MM.1S (cell line): ENCODE measurements at regions not wholly inside any gene's neighbourhood (a gene's known extent, or its start where the extent isn't known, plus 50 kb on each side); places are given as distances from the start of the nearest gene placed in this dataset.

ENCODE experiments used
- DNase-seq: peaks from one replicate; pipeline ENCODE4 v3.0.0-alpha.2; 2015
- H2AFZ ChIP-seq: fragments of 300-600 bp; sonication (generic); 2 replicates; pipeline ENCODE4 v1.6.0; 2016; ENCODE audit warnings: antibody characterized with exemption, low read length
- H3F3A ChIP-seq: fragments of 300-600 bp; sonication (generic); 2 replicates; pipeline ENCODE4 v1.6.1; 2016; ENCODE audit warnings: mild to moderate bottlenecking, antibody characterized with exemption, low read length, moderate library complexity, mixed read lengths; ENCODE audit not compliant: insufficient read depth
- H3K27ac ChIP-seq: fragments of 300-600 bp; sonication (generic); 2 replicates; pipeline ENCODE4 v1.5.1; 2016; ENCODE audit warnings: mild to moderate bottlenecking, low read length
- H3K27me3 ChIP-seq: fragments of 300-600 bp; sonication (generic); replicated peaks from 2 replicates; pipeline ENCODE4 v1.6.0; 2016; ENCODE audit warnings: low read length; ENCODE audit not compliant: insufficient read depth
- H3K36me3 ChIP-seq: fragments of 300-600 bp; sonication (generic); replicated peaks from 2 replicates; pipeline ENCODE4 v1.6.1; 2016; ENCODE audit warnings: mild to moderate bottlenecking, low read length, mixed read lengths; ENCODE audit not compliant: insufficient read depth
- H3K4me1 ChIP-seq: fragments of 300-600 bp; sonication (generic); 2 replicates; pipeline ENCODE4 v1.6.1; 2016; ENCODE audit warnings: low read length, mixed read lengths
- H3K4me2 ChIP-seq: fragments of 300-600 bp; sonication (generic); 2 replicates; pipeline ENCODE4 v1.6.0; 2016; ENCODE audit warnings: low read depth, low read length
- H3K4me3 ChIP-seq: fragments of 300-600 bp; sonication (generic); 2 replicates; pipeline ENCODE4 v1.5.1; 2016; ENCODE audit warnings: low read length, mixed read lengths
- H3K79me2 ChIP-seq: fragments of 300-600 bp; sonication (generic); 2 replicates; pipeline ENCODE4 v1.6.1; 2016; ENCODE audit warnings: mixed run types, low read length, mixed read lengths
- H3K9ac ChIP-seq: fragments of 300-600 bp; sonication (generic); 2 replicates; pipeline ENCODE4 v1.6.1; 2016; ENCODE audit warnings: low read length, mixed read lengths
- H3K9me2 ChIP-seq: fragments of 300-600 bp; sonication (generic); replicated peaks from 2 replicates; pipeline ENCODE4 v1.6.1; 2016; ENCODE audit warnings: mild to moderate bottlenecking, low read length, mixed read lengths; ENCODE audit not compliant: insufficient read depth
- H3K9me3 ChIP-seq: fragments of 300-600 bp; sonication (generic); replicated peaks from 2 replicates; pipeline ENCODE4 v1.6.1; 2016; ENCODE audit warnings: mild to moderate bottlenecking, low read length, mixed read lengths; ENCODE audit not compliant: insufficient read depth
- H4K20me1 ChIP-seq: fragments of 300-600 bp; sonication (generic); 2 replicates; pipeline ENCODE4 v1.6.1; 2016; ENCODE audit warnings: mild to moderate bottlenecking, low read length, moderate library complexity, mixed read lengths; ENCODE audit not compliant: insufficient read depth
- EZH2 ChIP-seq: fragments of 300-600 bp; sonication (generic); optimal IDR thresholded peaks from 2 replicates; pipeline ENCODE3; 2017; ENCODE audit warnings: low read depth, mild to moderate bottlenecking, antibody characterized with exemption, low read length, mixed read lengths
- EZH2phosphoT487 ChIP-seq: fragments of 300-600 bp; sonication (generic); IDR thresholded peaks from 2 replicates; pipeline ENCODE4 v1.6.1; 2018; ENCODE audit warnings: antibody characterized with exemption, low read length
- TF ChIP-seq, protein P1 (sequence below): fragments of 300-600 bp; sonication (generic); IDR thresholded peaks from 2 replicates; pipeline ENCODE4 v1.5.1; 2016; ENCODE audit warnings: antibody characterized with exemption, low read length, mixed read lengths

DNA sequence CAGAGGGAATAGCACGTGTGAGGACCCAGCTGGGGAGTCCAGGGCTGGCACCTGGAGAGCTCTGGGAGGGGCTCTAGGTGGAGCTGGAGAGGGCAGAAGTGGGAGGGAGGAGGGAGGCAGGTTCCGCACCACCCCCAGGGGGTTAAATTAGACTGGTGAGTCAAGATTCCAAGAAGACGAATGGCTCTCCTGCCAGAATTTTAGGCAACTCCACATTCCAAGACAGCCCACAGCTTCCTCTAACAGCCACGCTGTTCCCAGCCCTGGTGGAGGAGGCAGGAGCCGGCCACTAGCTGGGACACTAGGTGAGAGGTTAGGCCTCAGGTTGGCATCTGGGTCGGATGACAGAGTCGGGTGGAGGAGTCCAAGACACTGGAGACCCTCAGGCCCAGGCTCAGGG, 60.2 kb downstream of the TFAP2C start:
- Histone ChIP-seq H3K27ac (no peak overlapping the region), H3K4me1 (peaks cover 15% of the 10 kb centered on the region), H3F3A (no peaks in the 10 kb centered on the region), H3K36me3 (no peaks in the 10 kb centered on the region), H2AFZ (no peak overlapping the region), H3K4me3 (no peak overlapping the region), H3K9me3 (no peaks in the 10 kb centered on the region), H4K20me1 (no peaks in the 10 kb centered on the region), H3K79me2 (no peaks in the 10 kb centered on the region), H3K9ac (no peak overlapping the region), H3K4me2 (no peak overlapping the region), H3K27me3 (0 out of 2 replicates have a peak, but pooled peaks cover 6% of the 10 kb centered on the region), H3K9me2 (no peaks in the 10 kb centered on the region)
- TF ChIP-seq, protein P1, sequence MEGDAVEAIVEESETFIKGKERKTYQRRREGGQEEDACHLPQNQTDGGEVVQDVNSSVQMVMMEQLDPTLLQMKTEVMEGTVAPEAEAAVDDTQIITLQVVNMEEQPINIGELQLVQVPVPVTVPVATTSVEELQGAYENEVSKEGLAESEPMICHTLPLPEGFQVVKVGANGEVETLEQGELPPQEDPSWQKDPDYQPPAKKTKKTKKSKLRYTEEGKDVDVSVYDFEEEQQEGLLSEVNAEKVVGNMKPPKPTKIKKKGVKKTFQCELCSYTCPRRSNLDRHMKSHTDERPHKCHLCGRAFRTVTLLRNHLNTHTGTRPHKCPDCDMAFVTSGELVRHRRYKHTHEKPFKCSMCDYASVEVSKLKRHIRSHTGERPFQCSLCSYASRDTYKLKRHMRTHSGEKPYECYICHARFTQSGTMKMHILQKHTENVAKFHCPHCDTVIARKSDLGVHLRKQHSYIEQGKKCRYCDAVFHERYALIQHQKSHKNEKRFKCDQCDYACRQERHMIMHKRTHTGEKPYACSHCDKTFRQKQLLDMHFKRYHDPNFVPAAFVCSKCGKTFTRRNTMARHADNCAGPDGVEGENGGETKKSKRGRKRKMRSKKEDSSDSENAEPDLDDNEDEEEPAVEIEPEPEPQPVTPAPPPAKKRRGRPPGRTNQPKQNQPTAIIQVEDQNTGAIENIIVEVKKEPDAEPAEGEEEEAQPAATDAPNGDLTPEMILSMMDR: no peak
- TF ChIP-seq EZH2 (no peak), EZH2phosphoT487 (no peak)
- no peak for DNase-seq

DNA sequence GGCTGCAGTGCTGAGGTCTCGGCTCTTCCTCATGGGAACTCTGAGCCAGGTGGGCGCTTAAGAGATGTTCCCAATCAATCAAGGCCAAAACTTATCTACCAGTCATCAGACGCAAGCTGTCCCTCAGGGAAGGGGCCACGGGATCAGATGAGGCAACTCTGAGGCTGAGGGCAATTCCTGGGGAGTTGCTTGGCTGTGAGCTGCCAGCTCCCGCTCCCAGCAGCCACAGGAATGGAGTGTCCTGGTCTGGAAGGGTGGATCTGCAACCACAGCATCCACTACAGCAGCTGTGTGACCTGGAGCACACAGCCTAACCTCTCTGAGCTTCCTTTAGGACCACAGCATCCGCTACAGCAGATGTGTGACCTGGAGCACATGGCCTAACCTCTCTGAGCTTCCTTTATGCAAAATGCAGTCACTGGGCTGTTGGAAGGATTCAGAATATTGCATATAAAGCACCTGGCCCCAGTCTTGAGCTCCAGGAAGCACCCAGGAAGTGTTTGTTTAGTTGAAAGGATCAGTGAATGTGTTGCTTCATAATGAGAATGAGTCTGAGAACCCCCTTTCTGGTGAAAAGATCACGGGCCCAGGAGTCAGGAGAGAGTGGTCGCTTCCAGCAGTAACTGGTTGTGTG, 60.9 kb downstream of the TFAP2C start:
- H3K9ac ChIP-seq: no peak overlapping the region
- 0 out of 2 replicates have a peak, but pooled peaks cover 6% of the 10 kb centered on the region for H3K27me3 ChIP-seq
- no peaks in the 10 kb centered on the region for H3K9me3 ChIP-seq
- H3K79me2 ChIP-seq: no peaks in the 10 kb centered on the region
- no peaks in the 10 kb centered on the region for H4K20me1 ChIP-seq
- TF ChIP-seq, protein P1: no peak
- no peak for TF ChIP-seq EZH2phosphoT487
- TF ChIP-seq EZH2: no peak
- H3K36me3 ChIP-seq: no peaks in the 10 kb centered on the region
- H3F3A ChIP-seq: no peaks in the 10 kb centered on the region
- peak; percentile 40 for DNase-seq
- H3K4me2 ChIP-seq: peak overlapping the region; percentile 33; the same call in 1 of the 2 replicates
- no peak overlapping the region for H3K4me3 ChIP-seq
- no peak overlapping the region for H3K27ac ChIP-seq
- H2AFZ ChIP-seq: no peak overlapping the region
- peaks cover 15% of the 10 kb centered on the region for H3K4me1 ChIP-seq
- no peaks in the 10 kb centered on the region for H3K9me2 ChIP-seq

DNA sequence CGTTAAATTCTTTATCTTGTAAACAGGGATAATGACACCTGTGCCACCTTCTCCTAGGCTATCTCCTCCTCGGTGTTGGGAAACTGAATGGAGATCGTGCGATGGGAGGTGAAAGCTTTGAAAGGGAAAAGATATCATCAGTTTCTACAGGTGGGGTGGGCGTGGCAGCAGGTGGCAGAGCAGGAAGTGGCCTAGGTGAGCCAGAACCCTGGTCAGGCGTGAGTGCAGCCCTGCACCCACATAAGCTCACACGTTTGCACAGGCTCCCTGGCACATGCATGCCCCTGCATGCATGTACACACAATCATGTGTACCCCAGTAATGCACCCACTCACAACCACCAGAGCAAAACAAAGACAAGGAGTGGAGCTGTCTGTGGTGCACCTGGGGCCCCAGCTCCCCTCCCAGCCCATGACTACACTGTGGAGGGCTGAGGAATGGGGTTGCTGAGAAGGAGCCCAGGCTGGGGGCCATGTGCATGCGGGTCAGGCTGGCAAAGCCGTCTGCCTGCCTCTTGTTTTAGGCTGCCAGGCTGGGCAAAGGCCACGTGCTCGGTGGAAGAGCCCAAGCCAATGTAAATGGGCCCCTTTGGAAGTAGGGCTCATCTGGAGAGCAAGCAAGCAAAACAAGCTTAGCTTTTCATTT, 61.5 kb downstream of the TFAP2C start:
- no peaks in the 10 kb centered on the region for H3K9me3 ChIP-seq
- H3K9ac ChIP-seq: no peak overlapping the region
- no peak overlapping the region for H2AFZ ChIP-seq
- H3K4me3 ChIP-seq: no peak overlapping the region
- H4K20me1 ChIP-seq: no peaks in the 10 kb centered on the region
- 0 out of 2 replicates have a peak, but pooled peaks cover 6% of the 10 kb centered on the region for H3K27me3 ChIP-seq
- H3K27ac ChIP-seq: no peak overlapping the region
- no peaks in the 10 kb centered on the region for H3K36me3 ChIP-seq
- DNase-seq: peak; percentile 36
- no peaks in the 10 kb centered on the region for H3K9me2 ChIP-seq
- H3K4me1 ChIP-seq: peaks cover 15% of the 10 kb centered on the region
- no peaks in the 10 kb centered on the region for H3F3A ChIP-seq
- TF ChIP-seq, protein P1: no peak
- no peak for TF ChIP-seq EZH2
- TF ChIP-seq EZH2phosphoT487: no peak
- H3K4me2 ChIP-seq: peak overlapping the region; percentile 33; the same call in 1 of the 2 replicates
- H3K79me2 ChIP-seq: no peaks in the 10 kb centered on the region
